BJ (cell line): ENCODE measurements at regions not wholly inside any gene's neighbourhood (a gene's known extent, or its start where the extent isn't known, plus 50 kb on each side); places are given as distances from the start of the nearest gene placed in this dataset.

Experiments
- CTCF ChIA-PET: fragments of 350-600 bp; formaldehyde crosslinking; extraction: SDS; loops from one replicate; lab custom pipeline; 2021; ENCODE audit warnings: antibody characterized with exemption, inconsistent platforms; lab: Yijun Ruan, JAX
- POLR2A ChIA-PET: fragments of 300-600 bp; sonication (Branson Sonifier 250); formaldehyde crosslinking; extraction: SDS; loops from one replicate; lab custom pipeline; 2021; ENCODE audit warnings: antibody characterized with exemption; lab: Charles Lee
- DNase-seq: peaks from one replicate; pipeline ENCODE4 v3.0.0-alpha.2; 2011; ENCODE audit warnings: low read depth
- H3K27me3 ChIP-seq: 2 replicates; pipeline ENCODE4 v1.6.0; 2011; ENCODE audit warnings: low read length; ENCODE audit not compliant: control insufficient read depth, insufficient read depth
- H3K36me3 ChIP-seq: 2 replicates; pipeline ENCODE4 v1.5.1; 2011; ENCODE audit warnings: low read length; ENCODE audit not compliant: control insufficient read depth, insufficient read depth
- H3K4me3 ChIP-seq: 2 replicates; pipeline ENCODE4 v1.5.1; 2011; ENCODE audit warnings: low read depth, mild to moderate bottlenecking, control low read depth, low read length
- CTCF ChIP-seq: IDR thresholded peaks from 2 replicates; pipeline ENCODE4 v1.5.1; 2011; ENCODE audit warnings: low read depth, mild to moderate bottlenecking, control low read depth, inconsistent platforms, low read length, moderate library complexity; ENCODE audit not compliant: insufficient read depth

GRCh38 chr5:118778941-118779340 is 209.4 kb downstream of the DTWD2 start:
- Histone ChIP-seq H3K27me3 (no peaks in the 10 kb centered on the region), H3K4me3 (no peak overlapping the region), H3K36me3 (no peaks in the 10 kb centered on the region)
- CTCF ChIA-PET, result no interaction called here
- no peak for TF ChIP-seq CTCF
- POLR2A ChIA-PET, result no interaction called here
- DNase-seq, result no peak

GRCh38 chr5:118777189-118777736 is 211.1 kb downstream of the DTWD2 start:
- no peak for TF ChIP-seq CTCF
- Histone ChIP-seq H3K4me3 (no peak overlapping the region), H3K27me3 (no peaks in the 10 kb centered on the region), H3K36me3 (no peaks in the 10 kb centered on the region)
- POLR2A ChIA-PET, result interaction anchor here (0.6 kb wide), 1 partner anchor 1326 kb away, joined by 3 read pairs; no protein-coding TSS in a partner anchor
- CTCF ChIA-PET, result interaction anchor here (1.2 kb wide), 1 partner anchor 15 kb away, joined by 6 read pairs; no protein-coding TSS in a partner anchor
- no peak for DNase-seq

DNA sequence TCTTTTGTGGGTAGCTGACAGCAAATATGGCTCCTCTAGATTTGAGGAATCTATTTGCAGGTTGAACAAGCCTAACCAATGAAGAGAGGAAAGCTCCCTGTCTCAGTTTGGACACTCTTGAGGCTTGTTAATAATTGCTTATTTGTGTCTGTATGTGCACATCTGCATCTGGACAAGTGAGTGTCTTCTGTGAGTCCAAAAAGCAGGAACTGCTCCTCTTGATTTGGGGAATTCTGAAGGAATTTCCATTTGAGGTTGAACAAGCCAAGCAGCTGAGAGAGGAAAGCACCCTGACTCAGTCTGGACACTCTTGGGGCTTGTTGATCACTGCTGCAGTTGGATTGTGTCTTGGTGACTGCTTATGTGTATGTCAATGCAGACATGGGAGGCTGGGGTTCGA is 211.6 kb downstream of the DTWD2 start:
- Histone ChIP-seq H3K27me3 (no peaks in the 10 kb centered on the region), H3K36me3 (no peaks in the 10 kb centered on the region), H3K4me3 (no peak overlapping the region)
- POLR2A ChIA-PET, result no interaction called here
- no peak for DNase-seq
- TF ChIP-seq CTCF, result no peak
- CTCF ChIA-PET, result no interaction called here

DNA sequence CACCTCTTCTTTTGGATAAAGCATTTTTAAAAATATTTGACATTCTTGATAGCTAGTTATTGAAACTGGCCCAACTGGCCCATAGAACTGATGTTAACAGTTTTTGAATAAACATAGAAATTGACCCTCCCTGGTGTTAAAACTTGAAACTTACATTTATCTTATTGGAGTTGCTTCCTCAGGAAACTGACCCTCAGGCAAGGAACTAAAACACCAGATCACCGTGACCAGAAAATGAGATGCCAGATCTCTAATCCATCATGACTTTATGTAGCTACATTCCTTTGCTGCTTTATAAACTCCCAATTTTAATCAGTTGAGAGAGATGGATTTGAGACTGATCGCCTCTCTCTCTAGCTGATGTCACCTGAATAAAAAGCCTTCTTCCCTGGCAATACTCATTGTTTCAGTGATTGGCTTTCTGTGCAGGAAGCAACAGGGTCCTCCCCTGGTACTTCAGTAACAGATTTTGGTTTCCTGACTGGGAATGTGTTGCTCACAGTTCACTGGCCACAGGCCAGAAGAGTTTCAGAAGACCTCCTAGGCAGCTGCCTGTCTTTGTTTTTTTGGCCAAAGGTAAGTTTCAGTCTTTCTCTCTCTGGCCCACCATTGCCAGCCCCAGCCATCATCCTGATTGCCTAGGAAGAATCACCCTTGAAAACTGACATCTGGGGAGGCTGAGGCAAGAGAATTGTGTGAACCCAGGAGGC is 212.4 kb downstream of the DTWD2 start:
- DNase-seq, result no peak
- Histone ChIP-seq H3K27me3 (no peaks in the 10 kb centered on the region), H3K36me3 (no peaks in the 10 kb centered on the region), H3K4me3 (no peak overlapping the region)
- no peak for TF ChIP-seq CTCF
- CTCF ChIA-PET, result interaction anchor here (1.3 kb wide), 1 partner anchor 1668 kb away, joined by 3 read pairs; no protein-coding TSS in a partner anchor
- POLR2A ChIA-PET, result no interaction called here

DNA sequence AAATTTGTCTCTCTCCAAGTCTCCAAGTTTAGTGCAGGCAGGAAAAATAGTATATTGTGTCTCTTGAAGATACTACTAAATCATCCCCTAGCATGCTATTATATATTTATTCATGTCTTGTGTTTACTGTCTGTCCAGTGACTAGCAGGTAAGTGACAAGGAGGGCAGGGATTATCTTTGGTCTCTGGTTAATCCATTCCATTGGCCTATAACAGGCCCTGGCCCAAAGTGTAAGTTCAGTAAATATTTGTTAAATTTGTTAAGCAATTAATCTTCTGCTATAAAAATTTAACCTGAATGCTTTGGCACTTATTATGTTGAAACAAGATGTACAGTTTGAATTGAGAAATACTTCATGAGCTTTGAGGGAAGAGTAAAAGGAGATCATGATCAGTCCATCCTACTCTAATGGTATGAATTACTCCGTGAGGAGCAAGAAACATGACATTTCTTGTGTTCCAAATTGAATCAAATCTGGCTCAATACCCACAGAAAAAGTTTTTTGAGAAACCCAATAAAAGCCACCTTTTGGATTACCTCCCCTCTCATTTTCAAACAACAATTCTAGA is 219.7 kb downstream of the DTWD2 start:
- CTCF ChIA-PET, result no interaction called here
- no peak for DNase-seq
- POLR2A ChIA-PET, result no interaction called here
- no peaks in the 10 kb centered on the region for H3K36me3 ChIP-seq
- H3K27me3 ChIP-seq, result no peaks in the 10 kb centered on the region
- no peak for TF ChIP-seq CTCF
- H3K4me3 ChIP-seq, result no peak overlapping the region
